NCI-H2227 treated with DMSO at 0.1 percent for 48 hours (cell line): ENCODE measurements at regions not wholly inside any gene's neighbourhood (a gene's known extent, or its start where the extent isn't known, plus 50 kb on each side); places are given as distances from the start of the nearest gene placed in this dataset.
"Not testable (repeated sequence)": the region's sequence is repeated elsewhere in the genome, so short reads cannot be mapped to it uniquely, and the experiment has no call there.

ENCODE experiments used
- DNase-seq: peaks from one replicate; lab custom pipeline; 2025; lab: John Stamatoyannopoulos, UW

DNA sequence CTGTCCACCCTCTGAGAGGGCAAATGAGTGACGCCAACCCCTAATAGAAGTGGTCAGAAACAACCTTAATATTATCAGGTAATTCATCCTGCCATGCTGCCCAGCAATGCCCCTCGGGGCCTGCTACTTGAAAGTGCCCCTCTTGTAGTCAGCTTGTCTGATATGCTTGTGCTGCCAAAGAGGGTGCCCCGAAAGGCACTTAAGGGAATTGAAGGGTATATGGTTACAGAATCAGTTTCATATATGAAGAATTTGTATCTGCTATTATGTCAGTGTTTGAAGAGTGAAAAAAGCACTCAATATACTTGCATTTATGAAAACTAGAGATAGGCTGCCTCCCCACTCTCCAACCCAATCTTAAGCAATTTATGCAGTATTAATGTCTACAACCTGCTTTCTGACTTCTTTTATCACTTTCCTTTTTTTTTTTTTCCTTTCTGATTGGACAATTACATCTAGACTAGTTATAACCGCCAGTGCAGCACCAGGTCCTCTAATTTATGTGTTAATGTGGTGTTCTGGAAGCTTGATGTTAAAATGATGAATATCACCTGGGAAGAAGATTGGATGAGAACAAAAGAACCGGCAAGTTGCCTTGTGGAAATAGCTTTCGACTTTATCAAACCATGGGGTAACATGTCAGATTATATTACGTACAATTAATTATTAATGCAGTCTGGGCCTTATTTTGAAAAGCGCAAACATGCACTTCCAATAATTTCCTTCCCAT lies 646.9 kb upstream of the ACVR2A start:
- no peak for DNase-seq

- DNase-seq = no peak
Measured at GRCh38 chr2:147182260-147182659, 662.6 kb upstream of the ACVR2A start.

DNA sequence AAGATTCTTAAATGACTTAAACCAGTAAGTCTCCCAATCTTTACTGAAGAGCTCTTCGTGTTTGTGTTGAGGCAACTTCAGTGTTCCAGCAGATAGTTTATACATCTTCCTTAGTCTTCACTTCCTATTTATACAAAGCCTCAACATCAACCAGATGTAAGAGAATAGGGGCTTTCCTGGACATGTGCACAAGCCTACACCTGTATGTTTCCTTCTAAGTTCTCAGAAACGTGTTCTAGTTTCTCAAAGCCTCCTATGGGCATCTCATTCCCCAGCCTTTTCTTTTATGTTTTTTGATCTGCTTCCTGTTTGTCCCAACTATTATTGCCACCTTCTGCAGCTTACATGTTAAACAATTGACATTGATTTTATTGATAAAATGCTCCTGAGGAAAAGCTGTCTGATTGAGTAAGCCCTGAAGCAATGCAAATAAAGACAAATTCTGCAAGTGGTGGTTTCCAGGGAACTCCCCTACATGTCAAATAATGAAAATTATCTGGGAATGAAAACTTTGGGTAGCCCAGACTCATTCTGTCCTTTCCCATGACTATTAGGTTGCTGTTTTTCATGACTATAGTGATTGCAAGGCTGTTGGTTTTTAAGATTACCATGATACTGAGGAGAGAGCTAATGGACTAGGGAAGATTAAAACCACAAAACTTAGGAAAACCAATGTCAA lies 663.3 kb upstream of the ACVR2A start:
- no peak for DNase-seq

GRCh38 chr2:147177071-147177857 lies 667.6 kb upstream of the ACVR2A start:
- no peak for DNase-seq

GRCh38 chr2:147174824-147175254 lies 670.0 kb upstream of the ACVR2A start:
- DNase-seq = no peak

DNA sequence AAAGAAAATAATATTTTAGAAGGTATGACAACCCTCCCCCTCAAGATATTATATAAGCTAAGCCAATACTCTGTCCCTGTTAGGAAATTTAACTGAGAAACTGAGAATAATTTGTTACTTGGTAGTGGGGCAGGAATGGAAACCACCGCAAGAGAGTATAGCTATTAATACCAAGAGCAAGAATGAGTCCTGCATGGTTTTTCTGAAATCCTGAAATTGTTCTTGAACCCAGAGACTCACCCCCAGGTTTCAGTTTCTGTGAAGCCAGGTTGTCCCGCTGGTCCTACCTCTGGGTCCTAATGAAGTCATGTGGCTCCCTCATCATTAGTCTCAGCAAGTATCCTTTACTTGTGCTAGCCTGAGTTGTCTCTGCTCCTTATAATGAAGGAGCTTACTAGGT lies 671.0 kb upstream of the ACVR2A start:
- no peak for DNase-seq

- DNase-seq = no peak
Measured at GRCh38 chr2:147173189-147173581, 671.6 kb upstream of the ACVR2A start.

DNA sequence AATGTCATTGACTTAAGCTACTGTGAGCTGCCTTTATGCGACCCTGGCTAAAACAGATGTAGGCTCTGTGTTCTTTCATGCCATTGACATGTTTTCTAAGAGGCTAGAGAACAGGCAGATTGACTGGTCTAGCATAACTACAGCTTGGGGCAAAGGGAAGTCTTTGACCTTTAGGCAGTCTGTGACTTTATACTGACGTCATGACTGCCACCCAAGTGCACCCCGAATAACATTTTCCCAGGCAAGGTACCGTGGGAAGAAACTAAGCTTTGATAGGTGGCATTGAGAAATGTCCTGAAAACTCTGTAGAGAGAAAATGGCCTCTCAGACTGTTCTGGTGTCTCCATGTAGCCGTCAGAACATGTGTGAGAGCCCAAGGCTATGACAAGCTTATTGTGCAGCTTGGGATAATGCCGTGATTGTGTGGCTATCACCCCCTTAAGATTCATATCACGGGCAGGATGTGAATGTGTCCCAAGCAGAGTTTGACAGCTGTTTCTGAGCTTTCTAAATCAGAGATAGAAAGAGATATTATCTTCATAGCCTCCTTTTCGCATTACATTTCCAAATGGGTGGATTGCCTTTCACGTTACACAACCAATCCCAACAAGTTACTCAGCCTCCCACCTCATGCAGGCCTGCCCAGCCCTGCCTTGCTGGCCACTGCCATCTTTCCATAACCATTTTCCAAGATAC lies 672.2 kb upstream of the ACVR2A start:
- no peak for DNase-seq

DNA sequence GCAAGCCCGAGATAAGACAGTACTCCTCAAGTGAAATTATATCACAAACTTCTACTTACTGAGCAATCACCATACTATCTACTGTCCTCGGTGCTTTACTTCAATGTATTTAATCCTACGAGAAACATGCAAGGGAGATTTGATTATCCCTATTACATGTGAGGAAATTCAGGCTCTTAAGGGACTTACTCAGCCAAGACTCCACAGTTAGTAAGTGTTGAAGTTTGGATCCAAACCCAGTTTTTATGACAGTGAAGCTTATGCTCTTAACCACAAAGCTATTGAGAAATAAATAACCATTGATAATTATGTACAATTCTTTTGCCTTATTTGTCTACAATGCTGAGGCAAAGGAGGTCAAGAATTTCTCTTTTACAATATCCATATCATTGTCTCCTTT lies 672.9 kb upstream of the ACVR2A start:
- DNase-seq = no peak

DNA sequence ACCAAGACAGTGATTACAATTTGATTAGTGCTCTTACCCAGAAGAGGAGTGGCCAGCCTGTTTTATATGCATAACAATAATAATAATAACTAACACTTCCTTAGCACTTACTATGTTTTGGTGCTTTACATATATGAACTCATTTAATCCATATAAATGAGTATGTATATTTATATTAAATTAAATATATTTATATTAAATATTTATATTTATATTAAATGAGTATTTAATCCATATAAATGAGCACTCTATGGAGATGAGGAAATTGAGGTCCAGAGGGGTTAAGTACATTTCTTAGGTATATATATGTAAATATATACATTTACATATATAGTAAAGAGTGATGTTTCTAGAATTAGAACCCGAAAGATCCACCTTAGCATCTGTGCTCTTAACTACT lies 673.9 kb upstream of the ACVR2A start:
- no peak for DNase-seq

DNA sequence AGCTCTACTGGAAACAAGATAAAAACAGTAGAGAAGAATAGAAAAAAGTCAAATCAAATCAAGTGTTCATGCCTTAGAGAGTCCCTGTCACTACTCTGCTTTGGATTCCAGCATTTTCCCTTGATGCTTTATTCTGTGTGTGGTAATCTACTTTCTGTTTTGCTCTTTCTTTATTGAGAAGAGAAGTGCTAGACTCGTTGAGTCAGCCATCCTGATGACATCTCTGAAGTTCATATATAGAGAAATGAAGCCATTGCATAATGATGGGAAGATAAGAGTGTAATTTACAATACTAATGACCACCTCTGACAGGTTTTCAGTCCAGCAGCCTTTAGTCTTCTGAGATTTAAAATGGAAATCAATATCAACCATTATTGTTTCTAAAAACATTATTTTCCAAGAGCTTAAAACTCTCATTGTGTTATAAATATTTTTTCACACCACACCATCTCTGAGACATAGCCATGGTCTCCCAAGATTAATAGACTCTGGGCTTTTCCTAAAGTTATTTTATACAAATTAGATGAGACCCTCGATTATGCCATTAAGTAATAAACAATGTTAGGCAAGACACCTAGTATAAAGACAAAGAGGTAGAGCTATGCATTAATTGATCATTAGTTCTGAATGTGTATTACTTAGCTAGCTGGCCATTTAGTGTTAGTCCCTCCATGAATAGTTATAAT lies 679.0 kb upstream of the ACVR2A start:
- no peak for DNase-seq

- no peak for DNase-seq
Measured at GRCh38 chr2:147164563-147164962, 680.3 kb upstream of the ACVR2A start.

GRCh38 chr2:147161746-147162145 lies 683.1 kb upstream of the ACVR2A start:
- no peak for DNase-seq

GRCh38 chr2:147156970-147157369 lies 687.9 kb upstream of the ACVR2A start:
- no peak for DNase-seq

DNA sequence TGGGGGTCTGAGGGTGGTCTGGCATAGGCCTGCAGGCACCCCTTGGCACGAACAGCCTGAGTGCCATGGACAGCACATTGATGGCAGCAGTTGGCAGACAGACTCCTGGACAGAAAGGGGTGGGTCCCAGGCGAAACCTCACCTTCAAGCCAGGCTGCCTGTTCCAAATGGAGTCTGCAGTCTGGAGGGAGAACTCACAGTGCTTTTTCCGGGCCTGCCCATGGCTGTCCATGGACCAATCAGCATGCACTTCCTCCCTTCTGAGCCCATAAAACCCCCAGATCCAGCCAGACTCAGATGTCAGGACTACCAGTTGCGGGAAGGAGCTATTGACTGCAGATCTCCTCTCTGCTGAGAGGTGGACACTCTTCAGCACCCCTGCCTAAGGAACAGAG lies 694.6 kb upstream of the ACVR2A start:
- no peak for DNase-seq

DNA sequence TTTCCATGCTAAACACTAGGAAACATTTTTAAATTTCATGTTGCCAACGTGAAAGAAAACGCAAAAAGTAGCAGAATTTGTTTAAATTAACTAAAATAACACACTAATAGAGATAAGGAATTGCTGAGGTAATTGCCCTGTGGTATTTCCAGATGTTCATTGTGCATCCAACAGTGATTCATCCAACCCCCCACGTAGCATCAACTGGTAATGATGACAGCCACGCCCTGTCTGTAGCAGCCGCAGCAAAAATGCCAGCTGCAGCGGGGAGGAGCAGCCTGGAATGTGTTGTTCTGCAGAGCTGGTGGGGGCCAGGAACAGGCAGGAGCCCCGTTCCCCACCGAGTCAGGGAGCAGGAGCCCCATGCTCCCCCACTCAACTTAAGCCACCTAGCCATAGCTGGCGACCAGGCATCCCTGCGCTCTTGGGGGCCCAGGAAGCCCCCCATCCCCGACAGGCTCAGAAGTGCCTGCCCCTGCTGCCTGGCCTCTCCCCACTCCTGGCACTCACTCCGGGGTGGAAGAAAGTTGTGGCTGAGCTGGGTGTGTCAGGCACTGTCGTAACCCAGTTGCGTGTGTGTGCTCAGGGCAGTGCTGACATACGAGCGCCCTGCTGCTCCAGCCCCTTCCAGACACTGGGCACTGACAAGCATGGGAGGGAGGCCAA lies 695.1 kb upstream of the ACVR2A start:
- DNase-seq = no peak

GRCh38 chr2:147147802-147148201 lies 697.0 kb upstream of the ACVR2A start:
- DNase-seq = no peak

- DNase-seq = no peak
Measured at GRCh38 chr2:147141930-147142329, 702.9 kb upstream of the ACVR2A start.

DNA sequence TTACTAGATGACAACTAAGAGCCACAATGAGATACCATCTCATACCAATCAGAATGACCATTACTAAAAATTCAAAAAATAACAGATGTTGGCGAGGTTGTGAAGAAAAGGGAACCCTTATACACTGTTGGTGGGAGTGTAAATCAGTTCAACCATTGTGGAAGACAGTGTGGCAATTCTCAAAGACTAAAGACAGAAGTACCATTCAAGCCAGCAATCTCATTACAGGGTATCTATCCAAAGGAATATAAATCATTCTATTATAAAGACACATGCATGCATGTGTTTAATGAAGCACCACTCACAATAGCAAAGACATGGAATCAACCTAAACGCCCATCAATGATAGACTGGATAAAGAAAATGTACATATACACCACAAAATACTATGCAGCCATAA lies 705.1 kb upstream of the ACVR2A start:
- not testable (repeated sequence) for DNase-seq

GRCh38 chr2:147137711-147138110 lies 707.1 kb upstream of the ACVR2A start:
- no peak for DNase-seq

GRCh38 chr2:147135376-147135775 lies 709.5 kb upstream of the ACVR2A start:
- no peak for DNase-seq
